Sciatic nerve (tissue), 2 donors: ENCODE measurements at regions not wholly inside any gene's neighbourhood (a gene's known extent, or its start where the extent isn't known, plus 50 kb on each side); places are given as distances from the start of the nearest gene placed in this dataset.
A peak's percentile ranks its signal among the peaks of the same experiment; 100 is the strongest.

ENCODE experiments used
- ATAC-seq: fragments of 200-7000 bp; cut with Tn5 transposase; one replicate; pipeline ENCODE4 v1.9.1; 2020; ENCODE audit warnings: mild to moderate bottlenecking, moderate library complexity
- DNase-seq: peaks from one replicate; pipeline ENCODE4 v3.0.0-alpha.2; 2020; ENCODE audit warnings: low spot score
- intact Hi-C: fragments of 100-400 bp; cut with DNase I; formaldehyde crosslinking; loops from one replicate; pipeline ENCODE4 v1.14.2; 2022
- donor health status: DM: no; HTN: no; CAD: no.
- donor health status: DM: no; HTN: no; CAD: no.

DNA sequence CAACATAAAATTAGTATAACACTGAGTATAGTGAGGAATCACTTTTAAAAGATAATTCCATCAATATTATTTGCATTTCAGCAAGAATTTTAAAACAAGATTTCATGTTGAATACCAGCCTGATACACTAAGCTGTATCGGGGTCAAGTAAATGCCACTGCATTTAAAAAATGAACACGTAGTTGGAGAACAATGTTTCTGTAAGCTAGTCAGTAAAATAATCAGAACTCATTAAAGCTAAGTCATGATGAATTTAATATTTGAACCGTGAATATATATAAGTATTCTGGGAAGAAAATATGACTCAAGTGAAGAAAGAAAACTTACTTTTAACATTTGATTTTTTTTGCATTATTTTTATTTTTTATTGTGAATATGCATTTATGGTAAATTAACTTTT is 611.0 kb upstream of the PABPC4L start:
- intact Hi-C loops: no loop called here
- no peak for DNase-seq
- no peak for ATAC-seq

DNA sequence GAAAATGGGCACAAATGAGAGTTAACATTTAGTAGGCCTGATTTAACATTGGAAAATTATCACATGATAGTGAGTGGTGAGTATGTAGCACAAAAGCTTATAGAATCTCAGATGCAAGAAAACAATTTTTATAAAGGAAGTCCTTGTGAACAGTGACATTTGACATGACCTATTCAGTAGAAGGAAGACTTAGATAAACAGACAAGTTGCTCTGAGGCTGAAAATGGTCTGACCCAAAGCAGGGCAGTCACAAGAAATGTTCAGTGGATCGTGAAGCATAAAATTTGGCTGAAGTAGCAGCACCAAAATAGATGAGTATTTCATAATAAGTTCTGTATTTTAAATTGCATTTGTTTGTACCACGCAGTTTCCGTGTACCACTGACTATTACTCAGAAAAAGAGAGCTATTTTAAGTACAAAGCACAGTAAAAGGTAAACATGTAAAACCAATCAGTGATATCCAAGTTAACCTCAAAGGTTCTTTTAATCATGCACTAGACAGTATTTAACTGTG is 605.7 kb upstream of the PABPC4L start:
- DNase-seq: no peak
- no peak for ATAC-seq

DNA sequence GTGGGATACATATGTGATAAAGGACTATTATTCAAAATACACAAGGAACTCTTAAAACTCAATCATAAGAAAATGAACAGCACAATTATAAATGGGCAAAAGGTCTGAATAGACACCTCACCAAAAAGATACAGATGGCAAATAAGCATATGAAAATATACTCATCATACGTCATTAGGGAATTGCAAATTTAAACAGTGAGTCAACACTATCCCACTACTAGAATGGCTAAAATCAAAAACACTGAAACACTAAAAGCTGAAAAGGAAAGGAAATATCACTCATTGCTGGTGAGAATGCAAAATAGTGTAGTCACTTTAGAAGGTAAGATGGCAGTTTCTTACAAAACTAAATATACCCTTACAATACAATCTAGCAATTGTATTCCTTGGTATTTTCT is 597.0 kb upstream of the PABPC4L start:
- DNase-seq (no peak), ATAC-seq (no peak)
- intact Hi-C loops: no loop called here

More for the DNA sequence above, 605.7 kb upstream of the PABPC4L start:
- intact Hi-C loops: no loop called here

DNA sequence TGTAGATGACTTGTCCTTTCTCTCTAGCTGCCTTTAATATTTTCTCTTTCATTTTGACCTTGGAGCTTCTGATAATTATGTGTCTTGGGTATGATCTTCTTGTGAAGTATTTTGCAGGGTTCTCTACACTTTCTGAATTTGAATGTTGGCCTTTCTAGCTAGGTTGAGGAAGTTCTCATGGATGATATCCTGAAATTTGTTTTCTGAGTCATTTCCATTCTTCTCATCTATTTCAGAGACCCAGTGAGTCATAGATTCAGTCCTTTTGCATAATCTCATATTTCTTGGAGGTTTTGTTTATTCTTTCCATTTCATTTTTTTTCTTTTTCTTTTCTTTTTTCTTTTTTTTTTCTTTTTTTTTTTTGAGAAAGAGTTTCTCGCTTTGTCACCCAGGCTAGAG is 585.7 kb upstream of the PABPC4L start:
- intact Hi-C loops: no loop called here
- DNase-seq (no peak), ATAC-seq (no peak)

DNA sequence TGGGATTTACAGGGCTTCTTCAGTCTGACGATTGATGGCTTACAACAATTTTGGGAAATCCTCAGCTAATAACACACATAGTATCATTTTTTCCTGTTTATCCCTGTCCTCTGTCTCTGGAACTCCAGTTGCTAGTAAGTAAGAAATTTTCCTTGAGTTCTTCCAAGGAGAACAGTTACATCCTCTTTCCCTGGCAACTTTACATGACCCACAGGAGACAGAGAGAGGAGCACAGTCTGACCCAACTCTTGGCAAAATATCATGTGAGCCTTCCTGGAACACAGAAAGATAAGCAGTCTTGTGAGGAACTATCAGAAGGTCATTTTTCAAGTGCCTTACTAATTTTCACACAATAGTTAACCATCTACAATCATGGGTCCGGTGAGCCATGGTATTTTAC is 578.7 kb upstream of the PABPC4L start:
- DNase-seq (no peak), ATAC-seq (no peak)
- intact Hi-C loops: no loop called here

DNA sequence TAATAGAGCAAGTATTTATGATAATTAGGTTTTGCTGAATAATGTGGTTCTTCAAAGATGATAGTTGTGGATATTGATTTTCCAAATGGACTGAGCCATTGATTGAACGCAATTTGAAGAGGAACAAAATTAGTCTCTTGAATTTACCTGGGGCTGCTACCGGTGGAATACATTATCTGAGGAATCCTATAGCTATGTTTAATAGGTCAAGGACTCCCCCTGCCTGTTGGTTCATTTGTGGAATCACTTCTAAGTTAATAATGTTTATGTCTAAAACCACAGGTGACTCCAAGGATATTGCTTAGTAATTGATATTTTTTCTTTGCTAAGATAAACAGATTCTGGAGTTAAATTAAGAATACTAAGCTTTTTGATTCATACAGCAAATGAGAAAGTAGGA is 576.0 kb upstream of the PABPC4L start:
- ATAC-seq (no peak), DNase-seq (no peak)
- intact Hi-C loops: no loop called here

DNA sequence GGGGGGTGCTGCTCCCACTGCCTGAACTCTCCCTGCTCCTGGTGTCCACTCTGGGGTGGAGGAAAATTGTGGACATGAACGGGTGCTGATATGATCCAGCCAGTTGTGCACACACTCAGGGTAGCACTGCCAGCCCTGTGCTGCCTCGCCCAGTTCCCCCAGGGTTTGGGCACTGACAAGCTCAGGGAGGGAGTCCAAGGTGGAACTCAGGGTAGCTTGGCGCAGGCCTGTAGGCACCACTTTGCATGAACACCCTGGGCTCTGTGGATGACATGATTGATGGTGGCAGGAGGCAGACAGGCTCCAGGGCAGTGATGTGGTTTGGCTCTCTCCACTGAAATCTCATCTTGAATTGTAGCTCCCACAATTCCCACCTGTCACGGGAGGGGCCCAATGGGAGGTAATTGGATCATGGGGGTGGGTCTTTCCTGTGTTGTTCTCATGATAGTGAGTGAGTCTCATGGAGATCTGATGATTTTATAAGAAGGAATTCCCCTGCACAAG is 572.0 kb upstream of the PABPC4L start:
- ATAC-seq: peak; percentile 38
- no peak for DNase-seq

DNA sequence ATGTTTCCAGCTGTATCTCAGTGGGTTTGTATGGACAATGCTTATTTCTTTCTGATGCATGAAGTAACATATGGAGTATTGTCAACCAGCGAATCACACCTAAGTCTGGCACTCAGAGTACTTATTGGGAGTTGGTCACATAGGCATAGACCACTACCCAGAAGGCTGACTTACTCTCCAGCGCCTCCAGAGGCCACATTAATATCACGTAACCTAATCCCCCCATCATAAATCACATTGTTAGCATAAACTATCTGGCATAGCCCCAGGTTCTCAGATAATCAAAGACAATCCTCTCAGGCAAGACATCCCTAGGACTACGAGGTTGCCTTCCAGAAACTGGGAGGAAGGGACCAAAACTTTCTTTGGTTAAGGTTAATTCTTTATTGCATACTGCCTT is 560.5 kb upstream of the PABPC4L start:
- ATAC-seq (no peak), DNase-seq (no peak)
- intact Hi-C loops: no loop called here

More for the DNA sequence above, 572.0 kb upstream of the PABPC4L start:
- intact Hi-C loops: no loop called here

DNA sequence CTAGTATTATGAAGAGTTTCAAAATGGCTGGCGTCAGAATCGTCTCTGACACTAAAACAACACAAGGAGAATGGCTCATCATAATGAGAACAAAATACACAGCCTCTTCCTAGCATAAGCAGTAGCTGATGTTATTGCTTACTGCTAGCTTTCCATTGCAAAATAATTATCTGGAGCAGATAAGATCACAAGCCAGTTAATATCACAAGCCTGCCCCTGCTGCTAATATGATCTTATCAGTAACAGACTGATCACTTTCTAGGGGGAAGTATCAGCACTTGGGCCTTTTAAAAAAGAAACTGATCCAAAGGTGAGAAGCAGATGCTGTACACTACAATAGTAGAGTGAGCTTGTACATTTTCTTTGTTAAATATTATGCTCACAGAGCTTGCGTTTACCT is 554.8 kb upstream of the PABPC4L start:
- ATAC-seq (no peak), DNase-seq (no peak)
- intact Hi-C loops: no loop called here

DNA sequence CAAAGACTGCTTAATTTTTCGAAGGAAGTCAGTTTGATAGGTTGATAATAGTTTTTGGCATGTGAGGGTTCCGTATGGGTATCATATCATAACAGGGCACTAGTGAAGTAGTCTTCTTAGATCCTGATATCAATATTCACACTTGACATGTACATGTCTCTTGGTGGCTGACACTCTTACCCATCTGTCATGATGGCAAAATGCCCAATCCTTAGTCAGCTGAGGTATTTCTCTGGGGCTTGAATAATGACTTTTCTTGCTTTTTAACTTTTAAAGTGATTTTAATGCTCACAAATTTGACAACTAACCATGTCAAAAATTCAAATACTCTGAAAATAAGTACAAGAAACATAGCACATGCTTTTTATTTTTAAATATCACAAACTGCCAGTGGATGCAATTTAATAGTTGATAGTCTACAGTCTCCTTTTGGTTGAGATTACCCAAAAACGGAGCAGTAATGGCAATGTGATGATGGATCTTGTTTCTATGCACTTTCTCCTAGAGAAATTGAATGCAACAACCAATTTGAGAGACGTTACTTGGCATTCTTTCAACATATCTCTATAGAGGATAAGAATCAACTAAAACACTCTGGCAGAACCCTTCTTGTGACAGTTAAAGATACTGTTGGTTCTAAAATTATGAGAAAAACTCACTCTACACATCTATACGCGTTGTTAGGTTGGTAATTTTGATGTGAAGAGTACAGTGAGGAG is 552.9 kb upstream of the PABPC4L start:
- ATAC-seq: no peak
- intact Hi-C loops: no loop called here
- DNase-seq: no peak

DNA sequence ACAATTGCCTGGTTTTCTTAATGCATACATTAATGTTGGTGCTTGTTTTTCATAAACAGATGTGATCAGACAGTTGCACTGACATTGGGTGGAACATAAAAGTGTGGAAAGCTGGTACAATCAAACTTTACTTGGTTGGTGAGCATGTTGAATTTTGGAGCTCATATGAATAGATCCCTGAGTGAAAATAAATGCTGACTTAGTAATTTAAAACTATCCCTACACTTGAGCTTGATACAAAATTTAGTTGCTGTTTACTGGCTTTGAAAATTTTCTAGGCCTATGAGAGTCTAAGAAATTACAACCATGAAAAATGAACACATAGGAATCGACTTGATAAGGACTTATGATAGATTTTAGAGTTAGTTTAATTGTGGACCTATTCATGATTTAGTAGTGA is 551.8 kb upstream of the PABPC4L start:
- no peak for DNase-seq
- intact Hi-C loops: no loop called here
- no peak for ATAC-seq

DNA sequence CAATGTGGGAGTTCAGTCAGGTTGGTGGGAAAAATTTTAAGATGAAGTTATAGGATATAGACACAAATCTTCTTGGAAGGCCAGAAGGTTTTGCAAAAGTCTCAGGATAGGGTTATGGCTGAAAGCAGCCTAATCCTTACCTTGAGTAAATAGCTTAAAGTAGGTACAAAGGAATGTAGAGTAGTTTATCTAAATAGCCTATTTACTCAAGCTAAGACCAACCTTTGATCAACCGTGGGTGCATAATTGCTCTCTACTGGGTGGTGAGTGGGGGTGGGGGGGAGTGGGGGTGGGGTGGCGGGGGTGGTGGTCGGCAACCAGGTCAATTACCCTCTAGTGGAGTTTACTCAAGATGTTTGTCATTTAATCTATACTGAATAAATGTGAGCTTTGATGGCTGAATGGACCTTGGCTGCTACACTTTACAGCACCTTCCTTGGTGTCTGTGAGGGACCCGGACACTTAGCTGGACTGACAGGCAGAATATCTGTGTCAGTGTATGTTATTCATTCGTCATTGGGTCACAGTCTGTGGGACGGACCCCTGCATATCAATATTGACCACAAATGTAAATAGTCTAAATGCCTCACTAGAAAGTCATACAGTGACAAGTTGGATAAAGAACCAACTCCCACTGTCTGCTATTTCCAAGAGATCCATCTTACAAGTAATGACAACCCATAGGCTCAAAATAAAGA is 545.7 kb upstream of the PABPC4L start:
- intact Hi-C loops: no loop called here
- DNase-seq (no peak), ATAC-seq (no peak)

DNA sequence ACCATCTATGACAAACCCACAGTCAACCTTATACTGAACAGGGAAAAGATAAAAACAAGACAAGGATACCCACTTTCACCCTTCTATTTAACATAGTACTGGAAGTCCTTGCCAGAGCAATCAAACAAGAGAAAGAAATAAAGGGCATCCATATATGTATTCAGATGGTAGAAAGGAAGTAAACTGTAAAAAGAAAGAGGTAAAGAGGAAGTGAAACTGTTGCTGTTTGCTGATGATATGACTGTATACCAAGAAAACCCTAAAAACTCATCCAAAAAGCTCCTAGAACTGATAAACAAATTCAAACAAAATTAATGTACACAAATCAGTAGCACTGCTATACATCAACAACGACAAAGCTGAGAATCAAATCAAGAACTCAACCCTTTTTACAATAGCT is 538.7 kb upstream of the PABPC4L start:
- DNase-seq: no peak
- no peak for ATAC-seq
- intact Hi-C loops: no loop called here

DNA sequence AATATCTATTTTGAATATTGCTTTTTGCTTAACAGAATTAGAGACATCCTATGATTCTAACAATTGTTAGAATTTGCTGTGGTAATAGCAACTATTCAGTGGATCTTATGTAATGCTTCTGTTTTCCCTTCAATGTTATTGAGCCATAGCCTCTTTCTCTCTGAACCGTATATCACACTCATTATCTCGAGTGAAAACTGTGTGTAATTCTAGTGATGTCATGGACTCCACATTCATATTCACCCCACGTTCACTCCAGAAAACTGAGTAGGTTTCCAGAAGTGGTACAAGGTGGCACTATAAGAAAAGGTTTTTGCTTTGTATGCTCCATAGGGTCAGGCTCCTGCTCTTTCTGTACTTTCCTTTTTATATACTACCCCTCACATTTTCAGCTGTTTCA is 534.3 kb upstream of the PABPC4L start:
- intact Hi-C loops: no loop called here
- no peak for ATAC-seq
- DNase-seq: no peak

DNA sequence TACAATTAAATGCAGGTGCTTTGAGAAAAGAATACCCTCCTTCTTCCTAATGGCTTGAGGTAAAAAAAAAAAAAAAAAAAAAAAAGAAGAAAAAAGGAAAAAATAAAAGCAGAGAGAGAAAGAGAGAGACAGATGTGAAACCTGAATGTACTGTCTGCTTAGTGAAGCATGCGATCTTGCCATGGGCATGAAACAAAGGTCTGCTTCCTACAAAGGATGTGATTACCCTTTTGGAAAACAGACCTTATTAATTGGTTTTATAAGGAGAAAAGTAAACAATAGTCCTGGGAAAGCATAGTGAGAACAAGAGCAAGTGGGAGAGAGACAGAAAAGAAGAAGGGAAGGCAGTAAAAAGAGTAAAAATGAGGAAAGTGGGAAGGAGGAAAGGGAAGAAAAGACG is 526.1 kb upstream of the PABPC4L start:
- no peak for DNase-seq
- intact Hi-C loops: no loop called here
- no peak for ATAC-seq

DNA sequence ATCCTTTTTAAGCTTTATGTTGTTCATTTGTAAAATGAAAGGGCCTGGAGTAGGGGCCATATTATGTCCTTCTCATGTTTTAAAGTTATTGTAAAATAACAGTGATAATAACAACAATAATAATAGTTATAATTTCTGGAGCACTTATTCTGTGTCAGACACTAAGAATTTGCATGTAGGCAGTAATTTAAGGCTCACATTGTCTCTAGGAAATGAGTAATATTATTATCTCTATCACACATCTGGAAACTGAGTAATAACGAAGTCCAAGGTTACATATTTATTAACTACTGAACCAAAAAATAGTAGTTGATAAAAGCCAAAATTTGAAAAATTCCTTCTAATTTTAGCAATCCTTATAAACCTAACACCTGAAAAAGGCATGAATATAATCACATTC is 520.7 kb upstream of the PABPC4L start:
- DNase-seq (no peak), ATAC-seq (no peak)
- intact Hi-C loops: no loop called here

DNA sequence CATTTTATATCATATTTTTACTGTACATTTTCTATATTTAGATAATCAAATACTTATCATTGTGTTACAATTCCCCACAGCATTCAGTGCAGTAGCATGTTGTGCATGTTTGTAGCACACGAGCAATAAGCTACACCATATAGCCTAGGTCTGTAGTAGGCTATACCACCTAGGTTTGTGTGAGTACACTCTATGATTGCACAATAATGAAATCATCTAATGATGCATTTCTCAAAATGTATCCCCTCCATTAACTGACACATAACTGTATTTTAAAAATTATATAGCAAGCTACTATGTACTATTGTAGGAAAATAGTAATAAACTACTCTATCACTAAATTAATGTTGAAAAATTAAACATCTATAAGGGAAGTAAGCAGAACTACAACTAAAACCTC is 518.4 kb upstream of the PABPC4L start:
- intact Hi-C loops: no loop called here
- ATAC-seq (no peak), DNase-seq (no peak)

DNA sequence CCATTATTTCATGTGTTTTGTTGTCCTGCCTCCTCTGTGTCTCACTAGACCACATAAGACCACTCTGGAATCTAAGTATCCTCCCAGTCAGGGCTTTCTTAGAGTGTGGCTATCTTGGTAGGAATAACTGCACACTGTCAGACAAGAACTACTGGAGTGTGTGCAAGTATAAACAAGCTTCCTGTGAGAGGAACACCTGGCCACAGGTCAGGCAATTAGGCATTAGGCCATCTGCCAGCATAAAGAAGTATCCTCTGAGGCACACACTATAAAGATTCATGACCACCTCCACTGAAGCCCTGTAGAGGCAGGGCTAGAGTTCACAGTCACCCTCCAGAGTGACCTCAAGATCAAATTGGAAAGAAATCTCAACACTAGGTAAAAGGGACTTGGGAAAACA is 507.0 kb upstream of the PABPC4L start:
- intact Hi-C loops: no loop called here
- DNase-seq (no peak), ATAC-seq (no peak)

DNA sequence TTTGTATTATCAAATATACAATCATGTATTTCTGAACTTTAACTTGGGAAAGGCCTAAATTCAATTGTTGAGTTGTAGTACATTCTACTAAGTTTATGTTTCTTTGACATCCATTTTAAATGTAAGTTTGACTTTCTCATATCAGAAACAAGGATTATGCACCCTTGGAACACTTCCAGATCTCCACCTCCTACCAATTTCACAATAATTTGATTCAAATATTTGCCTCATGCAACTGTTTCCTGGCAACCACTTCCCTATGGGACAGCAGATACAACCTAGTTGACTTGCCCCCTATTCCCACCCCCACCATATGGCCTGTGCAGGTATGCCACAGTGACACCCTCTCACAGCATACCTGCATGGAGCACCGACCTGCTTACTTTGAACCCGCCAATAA is 506.4 kb upstream of the PABPC4L start:
- DNase-seq (no peak), ATAC-seq (no peak)
- intact Hi-C loops: no loop called here

DNA sequence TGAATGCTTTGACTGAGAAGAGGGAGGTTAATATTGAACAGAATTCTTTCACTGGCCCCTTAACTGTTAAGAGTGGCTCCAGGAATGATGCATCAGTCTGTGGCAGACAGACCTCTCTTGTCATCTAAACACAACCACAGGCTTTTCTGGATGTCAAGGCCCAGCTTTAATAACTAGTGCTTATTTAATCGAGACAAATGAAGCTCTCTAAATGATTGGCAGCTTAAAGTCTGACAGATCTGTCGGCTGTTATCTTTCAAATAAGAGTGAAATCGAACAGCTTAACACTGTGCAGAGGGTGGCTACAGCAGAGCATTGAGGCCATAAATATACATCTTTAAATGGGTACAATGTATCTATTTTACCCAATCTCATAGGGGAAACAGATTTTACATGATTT is 500.8 kb upstream of the PABPC4L start:
- intact Hi-C loops: no loop called here
- DNase-seq: no peak
- no peak for ATAC-seq

DNA sequence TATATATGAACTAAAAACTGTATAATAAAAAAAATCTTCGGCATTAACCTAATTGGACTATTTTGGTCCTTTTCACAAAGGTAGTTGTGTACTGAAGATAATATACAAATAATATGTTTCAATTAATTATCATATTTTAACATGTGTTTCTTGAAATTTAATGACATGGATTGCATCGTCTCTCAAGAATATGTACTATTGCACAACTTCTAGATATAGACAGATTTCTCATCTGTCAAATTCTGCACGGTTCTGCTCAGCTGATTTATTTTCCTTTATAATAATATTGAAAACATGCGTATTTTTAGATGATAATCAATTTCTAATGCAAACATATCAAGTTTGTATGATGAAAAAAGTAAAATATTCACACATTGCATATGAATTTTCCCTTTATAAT is 498.7 kb upstream of the PABPC4L start:
- intact Hi-C loops: no loop called here
- DNase-seq: no peak
- ATAC-seq: no peak
